SU-DHL-6 (cell line): ENCODE measurements at regions not wholly inside any gene's neighbourhood (a gene's known extent, or its start where the extent isn't known, plus 50 kb on each side); places are given as distances from the start of the nearest gene placed in this dataset.

Source experiments
- H2AFZ ChIP-seq: fragments of 200-600 bp; sonication (generic); 2 replicates; pipeline ENCODE4 v1.6.1; 2014; ENCODE audit warnings: low read depth, mild to moderate bottlenecking, moderate library complexity, mixed read lengths, antibody characterized with exemption, low read length; ENCODE audit not compliant: severe bottlenecking
- H3F3A ChIP-seq: fragments of 200-600 bp; shearing (Covaris generic); 2 replicates; pipeline ENCODE4 v1.6.0; 2016; ENCODE audit warnings: antibody characterized with exemption, mild to moderate bottlenecking; ENCODE audit not compliant: insufficient read depth
- H3K27ac ChIP-seq: fragments of 200-600 bp; sonication (generic); 2 replicates; pipeline ENCODE4 v1.5.1; 2016; ENCODE audit warnings: low read depth, mild to moderate bottlenecking, low read length, moderate library complexity, mixed read lengths
- H3K27me3 ChIP-seq: fragments of 200-600 bp; sonication (generic), shearing (Covaris generic); 2 replicates; pipeline ENCODE4 v1.6.0; 2014; ENCODE audit warnings: mild to moderate bottlenecking, low read length
- H3K36me3 ChIP-seq: fragments of 200-600 bp; sonication (generic); 2 replicates; pipeline ENCODE4 v1.6.1; 2014; ENCODE audit warnings: mild to moderate bottlenecking, low read length, mixed read lengths
- H3K4me2 ChIP-seq: fragments of 300-600, 200-600 bp; shearing (Covaris generic), sonication (generic); 2 replicates; pipeline ENCODE4 v1.6.0; 2014; ENCODE audit warnings: low read length, low read depth, mild to moderate bottlenecking; ENCODE audit not compliant: poor library complexity, severe bottlenecking
- H3K4me3 ChIP-seq: fragments of 200-600 bp; sonication (generic); 2 replicates; pipeline ENCODE4 v1.5.1; 2014; ENCODE audit warnings: antibody characterized with exemption, low read length, mild to moderate bottlenecking, mixed read lengths; ENCODE audit not compliant: insufficient read depth, poor library complexity, severe bottlenecking
- H3K79me2 ChIP-seq: fragments of 200-600 bp; sonication (generic); 2 replicates; pipeline ENCODE4 v1.6.1; 2014; ENCODE audit warnings: mild to moderate bottlenecking, low read length, moderate library complexity; ENCODE audit not compliant: insufficient read depth
- H3K9ac ChIP-seq: fragments of 200-600 bp; sonication (generic); 2 replicates; pipeline ENCODE4 v1.7.0; 2014; ENCODE audit warnings: mild to moderate bottlenecking, low read length
- H3K9me2 ChIP-seq: fragments of 200-600 bp; sonication (generic); replicated peaks from 2 replicates; pipeline ENCODE4 v1.6.1; 2014; ENCODE audit warnings: low read length; ENCODE audit not compliant: insufficient read depth
- H3K9me3 ChIP-seq: fragments of 200-600 bp; sonication (generic); 2 replicates; pipeline ENCODE4 v1.6.1; 2014; ENCODE audit warnings: low read length, mixed read lengths; ENCODE audit not compliant: insufficient read depth
- H4K20me1 ChIP-seq: fragments of 200-600 bp; sonication (generic); 2 replicates; pipeline ENCODE4 v1.6.1; 2014; ENCODE audit warnings: low read depth, mild to moderate bottlenecking, antibody characterized with exemption, low read length, moderate library complexity, mixed read lengths
- CTCF ChIP-seq: fragments of 200-600 bp; sonication (generic); IDR thresholded peaks from one replicate; pipeline ENCODE4 v1.5.1; 2017; ENCODE audit warnings: antibody characterized with exemption, mild to moderate bottlenecking, low read length, moderate library complexity; ENCODE audit not compliant: insufficient read depth, poor library complexity, severe bottlenecking
- EZH2phosphoT487 ChIP-seq: fragments of 200-600 bp; sonication (generic), shearing (Covaris generic); conservative IDR thresholded peaks from 2 replicates; pipeline ENCODE4 v1.6.1; 2018; ENCODE audit warnings: mild to moderate bottlenecking, antibody characterized with exemption, low read length, moderate library complexity, mixed read lengths

- Histone ChIP-seq H3K79me2 (peaks cover 89% of the 10 kb centered on the region), H3K27me3 (no peaks in the 10 kb centered on the region), H3K4me2 (no peak overlapping the region), H4K20me1 (no peaks in the 10 kb centered on the region), H3K9me3 (no peaks in the 10 kb centered on the region), H3F3A (no peaks in the 10 kb centered on the region), H3K36me3 (0 out of 2 replicates have a peak, but pooled peaks cover 7% of the 10 kb centered on the region), H3K4me3 (no peak overlapping the region), H2AFZ (no peak overlapping the region), H3K9ac (no peak overlapping the region), H3K9me2 (no peaks in the 10 kb centered on the region), H3K27ac (no peak overlapping the region)
- no peak for TF ChIP-seq EZH2phosphoT487
- TF ChIP-seq CTCF = no peak
These were observed 87.2 kb upstream of the PLEKHM1 start for GRCh38 chr17:45577571-45578279.

GRCh38 chr17:45578516-45579455, 88.3 kb upstream of the PLEKHM1 start:
- TF ChIP-seq EZH2phosphoT487 (no peak), CTCF (no peak)
- no peaks in the 10 kb centered on the region for H3K9me3 ChIP-seq
- no peak overlapping the region for H3K4me2 ChIP-seq

GRCh38 chr17:45579529-45580495, 89.3 kb upstream of the PLEKHM1 start:
- no peak overlapping the region for H3K4me2 ChIP-seq
- 0 out of 2 replicates have a peak, but pooled peaks cover 7% of the 10 kb centered on the region for H3K36me3 ChIP-seq

More at GRCh38 chr17:45578516-45579455, 88.3 kb upstream of the PLEKHM1 start:
- H3K4me3 ChIP-seq = no peak overlapping the region
- no peaks in the 10 kb centered on the region for H3K27me3 ChIP-seq
- peaks cover 94% of the 10 kb centered on the region for H3K79me2 ChIP-seq
- no peak overlapping the region for H2AFZ ChIP-seq
- H3F3A ChIP-seq = 0 out of 2 replicates have a peak, but pooled peaks cover 4% of the 10 kb centered on the region
- H3K36me3 ChIP-seq = 0 out of 2 replicates have a peak, but pooled peaks cover 7% of the 10 kb centered on the region
- no peak overlapping the region for H3K27ac ChIP-seq
- 0 out of 2 replicates have a peak, but pooled peaks cover 3% of the 10 kb centered on the region for H4K20me1 ChIP-seq
- H3K9ac ChIP-seq = no peak overlapping the region
- H3K9me2 ChIP-seq = no peaks in the 10 kb centered on the region

More at GRCh38 chr17:45579529-45580495, 89.3 kb upstream of the PLEKHM1 start:
- Histone ChIP-seq H3F3A (0 out of 2 replicates have a peak, but pooled peaks cover 4% of the 10 kb centered on the region), H2AFZ (no peak overlapping the region), H3K79me2 (peaks cover 92% of the 10 kb centered on the region), H3K9me2 (no peaks in the 10 kb centered on the region), H3K4me3 (no peak overlapping the region), H3K27me3 (no peaks in the 10 kb centered on the region), H3K9me3 (no peaks in the 10 kb centered on the region), H4K20me1 (0 out of 2 replicates have a peak, but pooled peaks cover 3% of the 10 kb centered on the region), H3K27ac (no peak overlapping the region), H3K9ac (no peak overlapping the region)
- no peak for TF ChIP-seq EZH2phosphoT487
- TF ChIP-seq CTCF = no peak
